SU-DHL-6 (cell line): ENCODE measurements at regions not wholly inside any gene's neighbourhood (a gene's known extent, or its start where the extent isn't known, plus 50 kb on each side); places are given as distances from the start of the nearest gene placed in this dataset.

Source experiments
- H2AFZ ChIP-seq: fragments of 200-600 bp; sonication (generic); 2 replicates; pipeline ENCODE4 v1.6.1; 2014; ENCODE audit warnings: low read depth, mild to moderate bottlenecking, moderate library complexity, mixed read lengths, antibody characterized with exemption, low read length; ENCODE audit not compliant: severe bottlenecking
- H3F3A ChIP-seq: fragments of 200-600 bp; shearing (Covaris generic); 2 replicates; pipeline ENCODE4 v1.6.0; 2016; ENCODE audit warnings: antibody characterized with exemption, mild to moderate bottlenecking; ENCODE audit not compliant: insufficient read depth
- H3K27ac ChIP-seq: fragments of 200-600 bp; sonication (generic); 2 replicates; pipeline ENCODE4 v1.5.1; 2016; ENCODE audit warnings: low read depth, mild to moderate bottlenecking, low read length, moderate library complexity, mixed read lengths
- H3K27me3 ChIP-seq: fragments of 200-600 bp; sonication (generic), shearing (Covaris generic); 2 replicates; pipeline ENCODE4 v1.6.0; 2014; ENCODE audit warnings: mild to moderate bottlenecking, low read length
- H3K36me3 ChIP-seq: fragments of 200-600 bp; sonication (generic); 2 replicates; pipeline ENCODE4 v1.6.1; 2014; ENCODE audit warnings: mild to moderate bottlenecking, low read length, mixed read lengths
- H3K4me2 ChIP-seq: fragments of 300-600, 200-600 bp; shearing (Covaris generic), sonication (generic); 2 replicates; pipeline ENCODE4 v1.6.0; 2014; ENCODE audit warnings: low read length, low read depth, mild to moderate bottlenecking; ENCODE audit not compliant: poor library complexity, severe bottlenecking
- H3K4me3 ChIP-seq: fragments of 200-600 bp; sonication (generic); 2 replicates; pipeline ENCODE4 v1.5.1; 2014; ENCODE audit warnings: antibody characterized with exemption, low read length, mild to moderate bottlenecking, mixed read lengths; ENCODE audit not compliant: insufficient read depth, poor library complexity, severe bottlenecking
- H3K79me2 ChIP-seq: fragments of 200-600 bp; sonication (generic); 2 replicates; pipeline ENCODE4 v1.6.1; 2014; ENCODE audit warnings: mild to moderate bottlenecking, low read length, moderate library complexity; ENCODE audit not compliant: insufficient read depth
- H3K9ac ChIP-seq: fragments of 200-600 bp; sonication (generic); 2 replicates; pipeline ENCODE4 v1.7.0; 2014; ENCODE audit warnings: mild to moderate bottlenecking, low read length
- H3K9me2 ChIP-seq: fragments of 200-600 bp; sonication (generic); replicated peaks from 2 replicates; pipeline ENCODE4 v1.6.1; 2014; ENCODE audit warnings: low read length; ENCODE audit not compliant: insufficient read depth
- H3K9me3 ChIP-seq: fragments of 200-600 bp; sonication (generic); 2 replicates; pipeline ENCODE4 v1.6.1; 2014; ENCODE audit warnings: low read length, mixed read lengths; ENCODE audit not compliant: insufficient read depth
- H4K20me1 ChIP-seq: fragments of 200-600 bp; sonication (generic); 2 replicates; pipeline ENCODE4 v1.6.1; 2014; ENCODE audit warnings: low read depth, mild to moderate bottlenecking, antibody characterized with exemption, low read length, moderate library complexity, mixed read lengths
- EZH2phosphoT487 ChIP-seq: fragments of 200-600 bp; sonication (generic), shearing (Covaris generic); conservative IDR thresholded peaks from 2 replicates; pipeline ENCODE4 v1.6.1; 2018; ENCODE audit warnings: mild to moderate bottlenecking, antibody characterized with exemption, low read length, moderate library complexity, mixed read lengths
- TF ChIP-seq, protein P1 (sequence below): fragments of 200-600 bp; sonication (generic); IDR thresholded peaks from one replicate; pipeline ENCODE4 v1.5.1; 2017; ENCODE audit warnings: antibody characterized with exemption, mild to moderate bottlenecking, low read length, moderate library complexity; ENCODE audit not compliant: insufficient read depth, poor library complexity, severe bottlenecking

- TF ChIP-seq, protein P1, sequence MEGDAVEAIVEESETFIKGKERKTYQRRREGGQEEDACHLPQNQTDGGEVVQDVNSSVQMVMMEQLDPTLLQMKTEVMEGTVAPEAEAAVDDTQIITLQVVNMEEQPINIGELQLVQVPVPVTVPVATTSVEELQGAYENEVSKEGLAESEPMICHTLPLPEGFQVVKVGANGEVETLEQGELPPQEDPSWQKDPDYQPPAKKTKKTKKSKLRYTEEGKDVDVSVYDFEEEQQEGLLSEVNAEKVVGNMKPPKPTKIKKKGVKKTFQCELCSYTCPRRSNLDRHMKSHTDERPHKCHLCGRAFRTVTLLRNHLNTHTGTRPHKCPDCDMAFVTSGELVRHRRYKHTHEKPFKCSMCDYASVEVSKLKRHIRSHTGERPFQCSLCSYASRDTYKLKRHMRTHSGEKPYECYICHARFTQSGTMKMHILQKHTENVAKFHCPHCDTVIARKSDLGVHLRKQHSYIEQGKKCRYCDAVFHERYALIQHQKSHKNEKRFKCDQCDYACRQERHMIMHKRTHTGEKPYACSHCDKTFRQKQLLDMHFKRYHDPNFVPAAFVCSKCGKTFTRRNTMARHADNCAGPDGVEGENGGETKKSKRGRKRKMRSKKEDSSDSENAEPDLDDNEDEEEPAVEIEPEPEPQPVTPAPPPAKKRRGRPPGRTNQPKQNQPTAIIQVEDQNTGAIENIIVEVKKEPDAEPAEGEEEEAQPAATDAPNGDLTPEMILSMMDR, result no peak
- no peak for TF ChIP-seq EZH2phosphoT487
- Histone ChIP-seq H3K4me3 (no peak overlapping the region), H3K27ac (no peak overlapping the region), H3K9ac (no peak overlapping the region), H3K9me2 (no peaks in the 10 kb centered on the region), H3K4me2 (no peak overlapping the region), H4K20me1 (no peaks in the 10 kb centered on the region), H2AFZ (no peak overlapping the region), H3F3A (no peaks in the 10 kb centered on the region), H3K9me3 (no peaks in the 10 kb centered on the region), H3K36me3 (no peaks in the 10 kb centered on the region), H3K79me2 (no peaks in the 10 kb centered on the region), H3K27me3 (no peaks in the 10 kb centered on the region)
Measured at GRCh38 chr14:97361181-97361580, 564.0 kb downstream of the VRK1 start.

DNA sequence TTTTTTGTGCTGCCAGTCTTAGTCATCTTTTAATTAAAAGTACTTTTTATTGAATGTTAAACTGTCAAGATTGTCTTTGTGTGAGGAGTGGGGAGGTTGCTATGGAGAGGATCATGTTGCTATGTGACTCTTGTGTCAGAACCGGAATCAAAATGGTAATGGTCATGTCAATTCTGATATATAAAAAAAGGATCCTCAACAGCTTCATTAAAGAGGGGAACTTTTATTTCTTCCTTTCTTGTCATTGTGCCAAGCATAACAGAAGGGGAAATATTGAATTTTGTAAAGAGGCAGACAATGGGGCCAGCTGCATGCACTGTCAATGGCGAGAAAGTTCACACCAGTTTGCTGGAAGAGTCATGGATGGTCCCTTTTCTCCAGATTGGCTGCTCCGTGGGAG is 564.8 kb downstream of the VRK1 start:
- H3K27me3 ChIP-seq, result no peaks in the 10 kb centered on the region
- no peak for TF ChIP-seq EZH2phosphoT487
- TF ChIP-seq, protein P1, result no peak
- no peaks in the 10 kb centered on the region for H3K36me3 ChIP-seq
- H3K9me3 ChIP-seq, result no peaks in the 10 kb centered on the region
- no peaks in the 10 kb centered on the region for H3K79me2 ChIP-seq
- no peaks in the 10 kb centered on the region for H4K20me1 ChIP-seq
- no peak overlapping the region for H2AFZ ChIP-seq
- no peak overlapping the region for H3K4me3 ChIP-seq
- no peaks in the 10 kb centered on the region for H3K9me2 ChIP-seq
- H3K27ac ChIP-seq, result no peak overlapping the region
- no peak overlapping the region for H3K4me2 ChIP-seq
- H3K9ac ChIP-seq, result no peak overlapping the region
- no peaks in the 10 kb centered on the region for H3F3A ChIP-seq

- TF ChIP-seq, protein P1, result no peak
- TF ChIP-seq EZH2phosphoT487, result no peak
- H3K4me3 ChIP-seq, result no peak overlapping the region
- no peak overlapping the region for H3K27ac ChIP-seq
- no peak overlapping the region for H3K9ac ChIP-seq
- H4K20me1 ChIP-seq, result no peaks in the 10 kb centered on the region
- no peaks in the 10 kb centered on the region for H3K9me2 ChIP-seq
- H3F3A ChIP-seq, result no peaks in the 10 kb centered on the region
- H3K4me2 ChIP-seq, result no peak overlapping the region
- no peaks in the 10 kb centered on the region for H3K79me2 ChIP-seq
- H3K27me3 ChIP-seq, result no peaks in the 10 kb centered on the region
- H2AFZ ChIP-seq, result no peak overlapping the region
- H3K9me3 ChIP-seq, result no peaks in the 10 kb centered on the region
- no peaks in the 10 kb centered on the region for H3K36me3 ChIP-seq
Measured at GRCh38 chr14:97366400-97366799, 569.2 kb downstream of the VRK1 start.

DNA sequence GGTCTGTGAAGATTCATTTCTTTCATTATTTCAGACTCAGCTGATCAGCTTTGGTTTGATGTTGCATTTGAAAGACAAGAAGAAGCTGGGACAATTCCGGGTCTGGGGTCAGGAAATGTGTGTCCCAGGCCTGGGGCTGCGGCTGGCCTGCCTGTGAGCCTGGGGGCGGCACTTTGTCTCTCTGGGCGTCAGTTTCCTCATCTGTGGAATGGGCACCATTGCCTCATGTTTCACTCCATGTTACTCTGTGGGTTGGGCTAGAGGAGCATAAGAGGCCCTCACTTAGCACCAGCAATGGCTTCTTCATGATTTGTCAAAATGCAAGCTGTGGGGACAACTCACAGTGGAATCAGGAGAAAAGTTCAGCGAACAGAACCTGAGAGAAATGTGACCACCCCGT is 570.1 kb downstream of the VRK1 start:
- Histone ChIP-seq H3K4me2 (no peak overlapping the region), H3K36me3 (no peaks in the 10 kb centered on the region), H3K27ac (no peak overlapping the region), H3K79me2 (no peaks in the 10 kb centered on the region), H3K9ac (no peak overlapping the region), H3K27me3 (no peaks in the 10 kb centered on the region), H3K9me3 (no peaks in the 10 kb centered on the region), H3F3A (no peaks in the 10 kb centered on the region), H3K9me2 (no peaks in the 10 kb centered on the region), H4K20me1 (no peaks in the 10 kb centered on the region), H3K4me3 (no peak overlapping the region), H2AFZ (no peak overlapping the region)
- TF ChIP-seq, protein P1, result no peak
- no peak for TF ChIP-seq EZH2phosphoT487
